Mucosa of stomach (tissue), 1 donor: ENCODE measurements at regions not wholly inside any gene's neighbourhood (a gene's known extent, or its start where the extent isn't known, plus 50 kb on each side); places are given as distances from the start of the nearest gene placed in this dataset.
"Not testable (repeated sequence)": the region's sequence is repeated elsewhere in the genome, so short reads cannot be mapped to it uniquely, and the experiment has no call there.

Source experiments
- H3K27me3 ChIP-seq: one replicate; pipeline ENCODE4 v1.7.0; 2013; ENCODE audit warnings: mild to moderate bottlenecking, low read length; ENCODE audit not compliant: control insufficient read depth, insufficient read depth
- H3K36me3 ChIP-seq: one replicate; pipeline ENCODE4 v1.7.0; 2013; ENCODE audit warnings: low read length; ENCODE audit not compliant: control insufficient read depth, insufficient read depth
- H3K4me1 ChIP-seq: one replicate; pipeline ENCODE4 v1.7.0; 2013; ENCODE audit warnings: mild to moderate bottlenecking, low read length; ENCODE audit not compliant: control insufficient read depth, insufficient read depth
- H3K4me3 ChIP-seq: one replicate; pipeline ENCODE4 v1.7.0; 2013; ENCODE audit warnings: low read length
- H3K9ac ChIP-seq: one replicate; pipeline ENCODE4 v1.7.0; 2013; ENCODE audit warnings: mild to moderate bottlenecking, low read length, moderate library complexity
- H3K9me3 ChIP-seq: one replicate; pipeline ENCODE4 v1.7.0; 2013; ENCODE audit warnings: mild to moderate bottlenecking, low read length, moderate library complexity; ENCODE audit not compliant: control insufficient read depth
- donor health status: Pancreatic carcinoma.

- H3K27me3 ChIP-seq, H3K9me3 ChIP-seq, H3K4me3 ChIP-seq, H3K36me3 ChIP-seq, H3K4me1 ChIP-seq, H3K9ac ChIP-seq: not testable (repeated sequence)
Measured at GRCh38 chr1:83406693-83407371, 592.1 kb downstream of the TTLL7 start.

GRCh38 chr1:83405789-83406188, 593.1 kb downstream of the TTLL7 start:
- not testable (repeated sequence) for H3K4me1 ChIP-seq, H3K27me3 ChIP-seq, H3K4me3 ChIP-seq, H3K9ac ChIP-seq, H3K9me3 ChIP-seq, H3K36me3 ChIP-seq

GRCh38 chr1:83403500-83403899, 595.4 kb downstream of the TTLL7 start:
- H3K4me3 ChIP-seq, H3K9ac ChIP-seq, H3K9me3 ChIP-seq, H3K4me1 ChIP-seq, H3K27me3 ChIP-seq, H3K36me3 ChIP-seq: not testable (repeated sequence)

GRCh38 chr1:83401146-83401545, 597.8 kb downstream of the TTLL7 start:
- H3K9ac ChIP-seq, H3K27me3 ChIP-seq, H3K36me3 ChIP-seq, H3K9me3 ChIP-seq, H3K4me1 ChIP-seq, H3K4me3 ChIP-seq: not testable (repeated sequence)

GRCh38 chr1:83400173-83400572, 598.8 kb downstream of the TTLL7 start:
- not testable (repeated sequence) for H3K27me3 ChIP-seq, H3K4me3 ChIP-seq, H3K9me3 ChIP-seq, H3K9ac ChIP-seq, H3K36me3 ChIP-seq, H3K4me1 ChIP-seq

GRCh38 chr1:83398125-83398524, 600.8 kb downstream of the TTLL7 start:
- H3K9ac ChIP-seq, H3K36me3 ChIP-seq, H3K4me3 ChIP-seq, H3K4me1 ChIP-seq, H3K9me3 ChIP-seq, H3K27me3 ChIP-seq: not testable (repeated sequence)

- H3K4me1 ChIP-seq, H3K27me3 ChIP-seq, H3K9me3 ChIP-seq, H3K36me3 ChIP-seq, H3K4me3 ChIP-seq, H3K9ac ChIP-seq: not testable (repeated sequence)
Measured at GRCh38 chr1:83395130-83395529, 603.8 kb downstream of the TTLL7 start.

- H3K9ac ChIP-seq, H3K27me3 ChIP-seq, H3K4me3 ChIP-seq, H3K9me3 ChIP-seq, H3K4me1 ChIP-seq, H3K36me3 ChIP-seq: not testable (repeated sequence)
Measured at GRCh38 chr1:83386946-83387345, 612.0 kb downstream of the TTLL7 start.

- H3K9me3 ChIP-seq, H3K27me3 ChIP-seq, H3K4me1 ChIP-seq, H3K4me3 ChIP-seq, H3K36me3 ChIP-seq, H3K9ac ChIP-seq: not testable (repeated sequence)
Measured at GRCh38 chr1:83383107-83383506, 615.8 kb downstream of the TTLL7 start.

- not testable (repeated sequence) for H3K36me3 ChIP-seq, H3K27me3 ChIP-seq, H3K4me3 ChIP-seq, H3K9me3 ChIP-seq, H3K4me1 ChIP-seq, H3K9ac ChIP-seq
Measured at GRCh38 chr1:83373018-83373417, 625.9 kb downstream of the TTLL7 start.

GRCh38 chr1:83369853-83370252, 629.1 kb downstream of the TTLL7 start:
- H3K4me3 ChIP-seq, H3K27me3 ChIP-seq, H3K9ac ChIP-seq, H3K36me3 ChIP-seq, H3K4me1 ChIP-seq, H3K9me3 ChIP-seq: not testable (repeated sequence)

- H3K9ac ChIP-seq, H3K9me3 ChIP-seq, H3K4me3 ChIP-seq, H3K36me3 ChIP-seq, H3K27me3 ChIP-seq, H3K4me1 ChIP-seq: not testable (repeated sequence)
Measured at GRCh38 chr1:83365320-83365719, 633.6 kb downstream of the TTLL7 start.

- H3K36me3 ChIP-seq, H3K9ac ChIP-seq, H3K27me3 ChIP-seq, H3K4me3 ChIP-seq, H3K9me3 ChIP-seq, H3K4me1 ChIP-seq: not testable (repeated sequence)
Measured at GRCh38 chr1:83345375-83345774, 653.6 kb downstream of the TTLL7 start.
